Kidney epithelial cell (primary cell): ENCODE measurements at regions not wholly inside any gene's neighbourhood (a gene's known extent, or its start where the extent isn't known, plus 50 kb on each side); places are given as distances from the start of the nearest gene placed in this dataset.
"Not testable (repeated sequence)": the region's sequence is repeated elsewhere in the genome, so short reads cannot be mapped to it uniquely, and the experiment has no call there.

Source experiments
- DNase-seq: peaks from one replicate; pipeline ENCODE4 v3.0.0-alpha.2; 2010; ENCODE audit warnings: low read depth
- H3K27me3 ChIP-seq: 2 replicates; pipeline ENCODE4 v1.6.0; 2011; ENCODE audit warnings: low read length; ENCODE audit not compliant: control insufficient read depth, insufficient read depth
- H3K36me3 ChIP-seq: 2 replicates; pipeline ENCODE4 v1.5.1; 2011; ENCODE audit warnings: low read length; ENCODE audit not compliant: control insufficient read depth, insufficient read depth
- H3K4me3 ChIP-seq: 2 replicates; pipeline ENCODE4 v1.5.1; 2011; ENCODE audit warnings: low read depth, mild to moderate bottlenecking, control low read depth, low read length
- CTCF ChIP-seq: IDR thresholded peaks from 2 replicates; pipeline ENCODE4 v1.5.1; 2011; ENCODE audit warnings: mild to moderate bottlenecking, moderate library complexity, low read length, control low read depth, inconsistent platforms; ENCODE audit not compliant: insufficient read depth, poor library complexity, severe bottlenecking

- not testable (repeated sequence) for DNase-seq, H3K4me3 ChIP-seq, H3K27me3 ChIP-seq, H3K36me3 ChIP-seq
Observed at GRCh38 chr16:16727048-16727447, 348.1 kb downstream of the NPIPA7 start.

- not testable (repeated sequence) for H3K27me3 ChIP-seq
Observed at GRCh38 chr16:16742573-16742972, 363.6 kb downstream of the NPIPA7 start.

GRCh38 chr16:16754992-16755667 lies 376.2 kb downstream of the NPIPA7 start:
- H3K4me3 ChIP-seq, H3K36me3 ChIP-seq, DNase-seq, H3K27me3 ChIP-seq: not testable (repeated sequence)

More at GRCh38 chr16:16742573-16742972, 363.6 kb downstream of the NPIPA7 start:
- not testable (repeated sequence) for H3K4me3 ChIP-seq, DNase-seq, H3K36me3 ChIP-seq

GRCh38 chr16:16763449-16763848 lies 384.5 kb downstream of the NPIPA7 start:
- H3K27me3 ChIP-seq: no peaks in the 10 kb centered on the region
- no peak for TF ChIP-seq CTCF
- H3K4me3 ChIP-seq: no peak overlapping the region
- no peaks in the 10 kb centered on the region for H3K36me3 ChIP-seq
- DNase-seq: no peak

GRCh38 chr16:16770717-16771116 lies 391.8 kb downstream of the NPIPA7 start:
- not testable (repeated sequence) for H3K4me3 ChIP-seq, H3K27me3 ChIP-seq, DNase-seq, H3K36me3 ChIP-seq

GRCh38 chr16:16774389-16774788 lies 395.4 kb downstream of the NPIPA7 start:
- H3K36me3 ChIP-seq: no peaks in the 10 kb centered on the region
- H3K4me3 ChIP-seq: no peak overlapping the region
- no peak for DNase-seq
- no peak for TF ChIP-seq CTCF
- no peaks in the 10 kb centered on the region for H3K27me3 ChIP-seq

GRCh38 chr16:16778332-16778731 lies 399.4 kb downstream of the NPIPA7 start:
- no peaks in the 10 kb centered on the region for H3K27me3 ChIP-seq
- DNase-seq: no peak
- no peak overlapping the region for H3K4me3 ChIP-seq
- H3K36me3 ChIP-seq: no peaks in the 10 kb centered on the region
- TF ChIP-seq CTCF: no peak

GRCh38 chr16:16780588-16780987 lies 401.6 kb downstream of the NPIPA7 start:
- no peak for DNase-seq
- TF ChIP-seq CTCF: no peak
- Histone ChIP-seq H3K4me3 (no peak overlapping the region), H3K27me3 (no peaks in the 10 kb centered on the region), H3K36me3 (no peaks in the 10 kb centered on the region)
